T-helper 1 cell treated with Interleukin-12 subunit alpha and Interleukin-12 subunit beta and Interleukin-4 antibody, amounts not matched to agents 30 ng/mL and 1 ng/mL, for 36 hours (primary cell): ENCODE measurements at regions not wholly inside any gene's neighbourhood (a gene's known extent, or its start where the extent isn't known, plus 50 kb on each side); places are given as distances from the start of the nearest gene placed in this dataset.

ENCODE experiments used
- intact Hi-C: fragments of 100-400 bp; cut with micrococcal nuclease; formaldehyde crosslinking; loops from one replicate; pipeline ENCODE4 v1.15.1; 2024

- intact Hi-C loops = no loop called here
Measured at GRCh38 chr11:27287205-27287604, 75.8 kb downstream of the CCDC34 start.

DNA sequence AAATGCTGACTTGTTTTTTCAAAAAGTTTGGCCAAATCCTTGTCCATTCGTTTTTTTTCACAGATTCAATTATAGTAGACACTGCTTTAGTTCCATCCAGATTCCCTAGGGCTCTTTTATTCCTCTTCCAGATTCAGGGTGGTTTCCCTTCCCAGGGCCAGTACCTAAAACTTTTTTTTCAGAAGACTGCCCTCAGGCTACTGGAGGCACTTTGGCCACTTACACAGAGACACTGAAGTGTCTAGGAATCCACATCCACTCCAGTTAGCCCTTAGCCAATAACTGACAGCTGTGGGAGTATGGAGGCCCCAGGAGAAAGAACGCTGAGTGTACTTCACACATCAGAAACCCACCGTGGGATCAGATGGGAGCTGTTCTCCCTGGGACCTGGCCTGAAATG, 77.3 kb downstream of the CCDC34 start:
- intact Hi-C loops = no loop called here

GRCh38 chr11:27282806-27283205, 80.2 kb downstream of the CCDC34 start:
- intact Hi-C loops = no loop called here

DNA sequence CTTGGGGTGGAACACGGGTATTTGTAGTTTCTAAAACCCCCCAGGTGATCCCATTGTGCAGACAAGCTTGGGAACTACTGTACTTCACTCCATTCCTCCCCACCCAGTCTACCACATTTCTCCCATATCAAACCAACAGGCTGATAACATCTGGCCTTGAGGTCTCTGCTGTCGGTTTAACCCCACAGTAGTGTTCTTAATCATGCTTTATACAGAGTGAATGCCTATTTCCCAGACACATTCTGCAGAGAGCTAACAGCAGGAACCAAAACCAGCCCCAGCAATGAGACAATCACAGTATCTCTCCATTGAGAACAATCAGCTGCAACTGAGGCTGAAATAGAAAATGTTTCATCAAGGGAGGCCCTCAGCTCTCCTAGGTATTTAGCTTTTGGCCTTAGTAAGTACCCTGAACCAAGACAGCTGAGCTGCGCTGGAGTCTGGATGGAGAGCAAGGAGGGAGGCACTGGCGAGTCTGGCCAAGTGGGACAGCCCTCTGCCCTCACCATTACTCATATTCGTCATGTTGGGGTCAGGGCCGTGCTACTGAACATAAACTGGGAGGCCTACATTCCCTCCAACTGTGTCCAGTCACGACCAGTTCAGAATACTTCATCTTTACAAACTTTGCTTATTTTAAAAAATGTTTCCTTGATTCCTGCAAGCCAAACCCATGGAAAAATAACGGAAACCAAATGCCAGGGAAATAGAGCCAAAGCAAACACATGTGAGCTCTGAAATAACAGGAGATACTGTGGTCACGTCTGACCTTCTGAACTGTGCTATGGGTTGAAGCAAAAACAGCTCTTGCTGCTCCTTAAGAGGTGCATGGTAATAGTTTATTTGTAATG, 81.0 kb downstream of the CCDC34 start:
- intact Hi-C loops = no loop called here

GRCh38 chr11:27281276-27281675, 81.7 kb downstream of the CCDC34 start:
- intact Hi-C loops = no loop called here

DNA sequence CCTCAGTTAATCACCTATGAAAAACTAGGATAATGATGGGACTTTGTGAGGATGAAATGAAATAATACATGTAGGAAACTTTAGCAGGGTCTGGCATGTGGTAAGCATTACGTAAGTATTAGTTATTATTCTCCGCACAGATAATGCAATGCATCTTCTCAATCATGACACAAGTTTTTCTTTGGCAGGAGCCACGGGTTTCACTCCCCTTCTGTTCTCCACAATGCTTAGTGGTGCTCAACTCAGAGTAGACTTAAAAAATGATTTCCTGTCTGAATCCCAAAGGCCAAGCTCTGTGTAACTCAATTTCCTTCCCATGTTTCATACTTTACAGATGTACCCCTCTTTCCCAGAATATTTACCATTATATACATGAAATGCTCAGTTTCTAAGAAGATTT, 82.9 kb downstream of the CCDC34 start:
- intact Hi-C loops = no loop called here

DNA sequence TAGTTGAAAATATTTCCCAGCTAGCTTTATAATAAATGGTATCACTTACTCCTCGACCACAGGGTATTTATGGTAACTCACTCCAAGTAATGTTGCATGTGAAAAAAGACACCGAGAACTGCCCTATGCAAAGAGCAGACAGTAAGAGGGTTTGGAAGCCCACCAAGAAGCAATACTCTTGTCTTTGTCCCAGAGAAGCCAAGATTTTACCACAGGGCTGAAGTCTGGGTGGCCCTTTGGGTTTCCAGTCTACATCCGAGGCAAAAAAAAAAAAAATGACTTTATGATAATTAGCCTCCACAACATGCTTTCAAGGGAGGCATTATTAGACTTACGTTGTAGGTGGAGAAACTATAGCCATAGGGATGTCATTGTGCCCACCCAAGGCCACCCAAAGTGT, 83.6 kb downstream of the CCDC34 start:
- intact Hi-C loops = no loop called here

DNA sequence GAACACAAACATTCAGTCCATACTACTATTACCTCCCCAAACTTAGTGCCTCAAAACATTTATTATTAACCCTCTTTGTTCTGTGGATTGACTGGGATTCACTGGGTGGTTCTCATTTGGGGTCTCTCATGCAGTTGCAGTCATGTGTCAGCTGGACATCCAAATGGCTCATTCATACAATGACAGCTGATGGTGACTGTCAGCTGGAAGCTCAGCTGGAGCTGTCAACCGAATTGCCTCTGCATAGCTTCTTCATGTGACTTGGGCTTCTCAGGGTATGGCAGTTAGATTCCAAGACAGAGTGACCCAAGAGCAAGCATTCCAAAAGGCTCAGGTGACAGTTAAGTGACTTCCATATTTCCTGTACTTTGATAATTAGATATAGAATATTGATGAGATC, 85.2 kb downstream of the CCDC34 start:
- intact Hi-C loops = no loop called here

- intact Hi-C loops = no loop called here
Measured at GRCh38 chr11:27276141-27276540, 86.9 kb downstream of the CCDC34 start.

- intact Hi-C loops = no loop called here
Measured at GRCh38 chr11:27274854-27275395, 88.1 kb downstream of the CCDC34 start.

DNA sequence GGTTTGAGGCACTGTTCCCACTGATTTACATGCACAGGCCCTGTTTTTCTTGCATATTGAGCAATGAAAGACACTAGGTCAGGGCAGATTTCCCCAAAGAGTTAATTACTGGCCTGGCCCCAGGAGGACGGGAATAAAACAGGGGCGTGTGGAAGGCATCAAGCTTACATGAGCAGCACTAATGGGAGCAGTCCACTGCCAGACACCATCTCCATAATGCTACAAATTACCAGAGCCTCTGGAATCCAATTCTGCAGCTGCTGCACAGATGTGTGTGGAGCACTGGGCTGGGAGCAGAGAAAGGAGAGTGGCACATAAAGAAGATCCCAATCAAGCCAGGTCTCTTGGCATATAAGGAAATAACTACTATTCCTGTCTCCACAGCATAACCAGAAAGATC, 96.9 kb downstream of the CCDC34 start:
- intact Hi-C loops = no loop called here

GRCh38 chr11:27263986-27264385, 99.0 kb downstream of the CCDC34 start:
- intact Hi-C loops = no loop called here

DNA sequence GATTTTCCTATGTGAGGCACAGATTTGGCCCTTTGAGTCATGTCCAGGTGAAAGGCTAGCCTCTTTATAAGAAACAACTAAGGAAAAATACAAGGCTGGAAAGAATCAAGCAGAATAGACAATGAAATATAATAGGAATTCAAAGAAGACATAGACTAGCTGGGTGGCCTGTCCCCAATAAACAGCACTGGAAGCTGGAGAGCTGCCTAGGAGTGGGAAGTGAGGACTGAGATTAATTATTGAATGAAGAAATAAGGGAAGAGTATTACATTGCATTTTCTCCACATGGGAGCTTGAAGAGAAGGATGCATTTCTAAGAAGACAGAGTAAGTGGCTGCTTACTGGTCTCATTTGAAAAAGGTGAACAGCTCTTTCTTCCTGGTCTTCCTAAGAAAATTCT, 100.0 kb downstream of the CCDC34 start:
- intact Hi-C loops = no loop called here

DNA sequence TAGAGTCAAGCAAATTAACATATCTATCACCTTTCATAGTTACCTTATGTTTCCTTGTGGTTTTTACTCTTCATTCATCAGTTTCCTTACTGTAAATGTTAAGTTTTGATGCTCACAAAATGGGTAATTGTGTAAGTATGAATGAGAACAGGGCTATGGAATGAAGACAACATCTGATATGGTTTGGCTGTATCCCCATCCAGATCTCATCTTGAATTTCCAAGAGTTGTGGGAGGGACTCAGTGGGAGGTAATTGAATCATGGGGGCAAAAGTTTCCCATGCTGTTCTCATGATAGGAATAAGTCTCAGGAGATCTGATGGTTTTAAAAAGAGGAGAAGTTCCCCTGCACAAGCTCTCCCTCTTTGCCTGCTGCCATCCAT, 107.6 kb downstream of the CCDC34 start:
- intact Hi-C loops = no loop called here

GRCh38 chr11:27254744-27255446, 108.1 kb downstream of the CCDC34 start:
- intact Hi-C loops = no loop called here

DNA sequence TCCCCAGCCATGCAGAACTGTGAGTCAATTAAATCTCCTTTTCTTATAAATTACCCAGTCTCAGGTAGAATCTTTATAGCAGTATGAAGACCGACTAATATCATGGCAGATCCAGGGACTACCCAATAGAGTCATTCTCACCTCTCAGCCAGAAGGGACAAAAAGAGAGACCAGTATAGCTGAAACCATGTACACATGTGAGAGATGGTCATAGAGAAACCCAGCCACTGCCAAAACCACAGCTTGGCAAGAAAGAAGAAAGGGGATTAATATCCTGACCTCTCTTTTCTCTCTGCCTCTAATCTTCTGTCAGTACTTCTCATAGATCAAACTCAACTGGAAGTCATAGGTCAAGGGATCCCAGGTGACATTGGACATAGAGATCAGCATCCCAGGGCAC, 109.8 kb downstream of the CCDC34 start:
- intact Hi-C loops = no loop called here

GRCh38 chr11:27250867-27251665, 111.9 kb downstream of the CCDC34 start:
- intact Hi-C loops = no loop called here

DNA sequence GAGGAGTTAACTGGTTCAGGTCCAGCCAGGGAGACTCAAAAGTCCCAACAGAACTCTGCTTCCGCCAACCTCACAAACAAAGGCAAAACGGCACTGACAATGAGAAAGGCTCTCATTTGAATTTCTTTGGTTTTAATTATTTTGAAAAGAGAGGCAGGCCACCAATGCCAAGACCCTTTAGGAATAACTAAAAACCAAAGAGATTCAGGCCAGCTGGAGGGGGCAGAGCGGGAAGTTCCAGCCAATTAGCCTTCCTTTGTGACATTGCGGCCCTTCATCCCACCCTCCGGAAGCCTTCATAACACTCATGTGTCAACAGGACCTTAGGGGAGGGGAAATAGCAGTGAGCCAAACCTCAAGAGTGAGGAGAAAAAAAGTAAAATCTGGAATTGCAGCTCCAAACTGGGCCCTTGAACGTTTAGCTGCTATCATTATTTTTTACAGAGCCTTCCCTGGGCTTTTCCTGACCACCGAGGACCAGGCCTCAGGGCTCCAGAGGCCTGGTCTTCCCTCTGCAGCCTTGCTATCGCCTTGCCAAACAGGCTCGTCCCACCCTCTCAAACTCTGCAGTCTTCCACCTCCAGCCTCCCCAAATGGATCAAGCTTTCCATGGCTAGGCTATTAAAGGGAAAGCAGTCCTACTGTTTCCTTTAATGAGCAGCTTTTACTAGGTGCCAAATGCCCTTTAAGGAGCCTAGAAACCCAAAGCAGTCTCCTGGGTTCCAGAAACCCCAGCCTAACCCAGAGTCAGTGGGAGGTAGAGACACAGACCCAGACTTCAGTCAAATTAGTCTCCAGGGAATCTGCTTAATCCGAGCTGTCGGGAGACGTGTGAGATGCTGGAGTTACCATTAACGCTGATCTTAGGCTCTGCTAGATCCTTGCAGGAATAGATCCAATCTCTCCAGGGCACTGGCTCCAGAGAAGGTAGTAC, 114.2 kb downstream of the CCDC34 start:
- intact Hi-C loops = no loop called here

- intact Hi-C loops = no loop called here
Measured at GRCh38 chr11:27247660-27248059, 115.4 kb downstream of the CCDC34 start.

DNA sequence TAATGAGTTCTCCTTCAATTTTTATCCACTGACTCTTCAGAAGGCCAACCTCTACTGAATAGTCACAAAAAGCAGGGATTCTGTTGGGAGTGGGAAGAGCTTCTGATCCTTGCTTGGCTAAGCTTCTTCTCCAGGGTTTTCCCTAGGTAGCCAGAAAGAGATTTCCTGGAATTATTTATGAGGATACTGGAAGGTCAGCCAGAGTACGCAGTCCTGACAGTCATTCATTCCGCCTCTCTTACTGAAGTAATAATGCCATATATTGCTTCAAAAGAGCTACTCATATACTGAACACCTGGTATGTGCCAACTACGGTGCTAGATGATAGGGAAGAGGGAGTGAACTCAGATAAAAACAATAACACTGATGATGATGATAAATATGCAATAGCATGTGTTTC, 116.1 kb downstream of the CCDC34 start:
- intact Hi-C loops = no loop called here

DNA sequence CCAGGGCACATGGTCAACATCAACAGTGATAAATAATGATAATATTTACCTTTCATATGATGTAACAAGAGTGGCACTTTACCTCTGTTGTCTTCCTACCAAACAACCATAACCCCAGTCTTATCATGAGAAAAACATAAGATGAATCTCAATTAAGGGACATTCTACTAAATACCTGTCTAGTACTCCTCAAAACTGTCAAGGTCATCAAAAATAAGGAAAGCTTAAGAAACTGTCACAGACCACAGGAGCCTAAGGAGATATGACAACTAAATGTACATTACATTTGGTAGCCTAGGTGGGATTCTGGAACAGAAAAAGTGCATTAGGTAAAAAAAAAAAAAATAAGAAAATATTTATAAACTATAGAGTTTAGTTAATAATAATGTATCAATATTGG, 118.1 kb downstream of the CCDC34 start:
- intact Hi-C loops = no loop called here
